HG02759 (cell line): ENCODE measurements at regions not wholly inside any gene's neighbourhood (a gene's known extent, or its start where the extent isn't known, plus 50 kb on each side); places are given as distances from the start of the nearest gene placed in this dataset.
"Not testable (repeated sequence)": the region's sequence is repeated elsewhere in the genome, so short reads cannot be mapped to it uniquely, and the experiment has no call there.

Source experiments
- ATAC-seq: cut with Tn5 transposase; IDR thresholded peaks from one replicate; pipeline ENCODE4 v1.9.1; 2021; ENCODE audit warnings: mild to moderate bottlenecking, moderate library complexity; ENCODE audit not compliant: unreplicated experiment

- no peak for ATAC-seq
These were observed 312.1 kb upstream of the ZEB2 start for GRCh38 chr2:144832048-144832447.

- ATAC-seq, result no peak
These were observed 310.6 kb upstream of the ZEB2 start for GRCh38 chr2:144830543-144830942.

- no peak for ATAC-seq
These were observed 307.5 kb upstream of the ZEB2 start for GRCh38 chr2:144827404-144827803.

GRCh38 chr2:144826105-144826504 is 306.2 kb upstream of the ZEB2 start:
- no peak for ATAC-seq

GRCh38 chr2:144825331-144826020 is 305.6 kb upstream of the ZEB2 start:
- ATAC-seq, result no peak

- ATAC-seq, result no peak
These were observed 304.6 kb upstream of the ZEB2 start for GRCh38 chr2:144824306-144825080.

- ATAC-seq, result no peak
These were observed 303.0 kb upstream of the ZEB2 start for GRCh38 chr2:144822966-144823365.

GRCh38 chr2:144812288-144812687 is 292.4 kb upstream of the ZEB2 start:
- ATAC-seq, result no peak

- ATAC-seq, result no peak
These were observed 281.8 kb upstream of the ZEB2 start for GRCh38 chr2:144801766-144802165.

- no peak for ATAC-seq
These were observed 281.4 kb upstream of the ZEB2 start for GRCh38 chr2:144801325-144801724.

GRCh38 chr2:144798989-144799388 is 279.1 kb upstream of the ZEB2 start:
- no peak for ATAC-seq

- ATAC-seq, result no peak
These were observed 278.1 kb upstream of the ZEB2 start for GRCh38 chr2:144798034-144798433.

- ATAC-seq, result no peak
These were observed 277.0 kb upstream of the ZEB2 start for GRCh38 chr2:144796936-144797335.

- no peak for ATAC-seq
These were observed 276.2 kb upstream of the ZEB2 start for GRCh38 chr2:144796164-144796563.

- ATAC-seq, result no peak
These were observed 265.3 kb upstream of the ZEB2 start for GRCh38 chr2:144785253-144785652.

- ATAC-seq, result no peak
These were observed 261.1 kb upstream of the ZEB2 start for GRCh38 chr2:144780983-144781382.

- no peak for ATAC-seq
These were observed 256.8 kb upstream of the ZEB2 start for GRCh38 chr2:144776766-144777165.

GRCh38 chr2:144774809-144775208 is 254.9 kb upstream of the ZEB2 start:
- ATAC-seq, result no peak

- no peak for ATAC-seq
These were observed 251.4 kb upstream of the ZEB2 start for GRCh38 chr2:144771348-144771747.

- ATAC-seq, result no peak
These were observed 250.8 kb upstream of the ZEB2 start for GRCh38 chr2:144770616-144771230.

GRCh38 chr2:144760939-144761338 is 241.0 kb upstream of the ZEB2 start:
- ATAC-seq, result not testable (repeated sequence)

- ATAC-seq, result no peak
These were observed 239.8 kb upstream of the ZEB2 start for GRCh38 chr2:144759746-144760145.
